ENCODE measurements at regions not wholly inside any gene's neighbourhood (a gene's known extent, or its start where the extent isn't known, plus 50 kb on each side); places are given as distances from the start of the nearest gene placed in this dataset.

DNA sequence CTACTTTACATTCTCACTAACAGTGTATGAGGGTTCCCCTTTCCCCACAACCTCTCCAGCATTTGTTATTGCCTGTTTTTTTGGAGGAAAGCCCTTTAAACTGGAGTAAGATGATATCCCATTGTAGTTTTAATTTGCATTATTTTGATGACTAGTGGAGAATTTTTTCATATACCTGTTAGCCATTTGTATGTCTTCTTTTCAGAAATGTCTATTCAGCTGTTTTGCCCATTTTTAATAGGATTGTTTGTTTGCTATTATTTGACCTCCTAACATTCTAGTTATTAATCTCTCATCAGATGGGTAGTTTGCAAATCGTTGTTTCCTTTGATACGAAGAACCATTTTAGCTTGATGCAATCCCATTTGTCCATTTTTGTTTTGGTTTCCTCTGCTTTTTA is 165.0 kb downstream of the GLUL start:
- TF ChIP-seq EZH2 (conservative IDR thresholded peaks at IDR 0.05; ENCODE audit: low read depth, low read length) (no peak), ZNF44 (CRISPR knock-in tag; IDR thresholded peaks at IDR 0.05) (no peak)
- TF ChIP-seq, protein P1, sequence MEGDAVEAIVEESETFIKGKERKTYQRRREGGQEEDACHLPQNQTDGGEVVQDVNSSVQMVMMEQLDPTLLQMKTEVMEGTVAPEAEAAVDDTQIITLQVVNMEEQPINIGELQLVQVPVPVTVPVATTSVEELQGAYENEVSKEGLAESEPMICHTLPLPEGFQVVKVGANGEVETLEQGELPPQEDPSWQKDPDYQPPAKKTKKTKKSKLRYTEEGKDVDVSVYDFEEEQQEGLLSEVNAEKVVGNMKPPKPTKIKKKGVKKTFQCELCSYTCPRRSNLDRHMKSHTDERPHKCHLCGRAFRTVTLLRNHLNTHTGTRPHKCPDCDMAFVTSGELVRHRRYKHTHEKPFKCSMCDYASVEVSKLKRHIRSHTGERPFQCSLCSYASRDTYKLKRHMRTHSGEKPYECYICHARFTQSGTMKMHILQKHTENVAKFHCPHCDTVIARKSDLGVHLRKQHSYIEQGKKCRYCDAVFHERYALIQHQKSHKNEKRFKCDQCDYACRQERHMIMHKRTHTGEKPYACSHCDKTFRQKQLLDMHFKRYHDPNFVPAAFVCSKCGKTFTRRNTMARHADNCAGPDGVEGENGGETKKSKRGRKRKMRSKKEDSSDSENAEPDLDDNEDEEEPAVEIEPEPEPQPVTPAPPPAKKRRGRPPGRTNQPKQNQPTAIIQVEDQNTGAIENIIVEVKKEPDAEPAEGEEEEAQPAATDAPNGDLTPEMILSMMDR (CRISPR knock-in tag; IDR thresholded peaks at IDR 0.05) = no peak
